ENCODE measurements at regions not wholly inside any gene's neighbourhood (a gene's known extent, or its start where the extent isn't known, plus 50 kb on each side); places are given as distances from the start of the nearest gene placed in this dataset.
A peak's percentile ranks its signal among the peaks of the same experiment; 100 is the strongest.

- Histone ChIP-seq H3K4ac (ENCODE audit: low read length) (no peak overlapping the region), H4K8ac (ENCODE audit: low read depth, low read length) (no peak overlapping the region), H3K4me2 (ENCODE audit: insufficient read depth, low read length, poor library complexity, severe bottlenecking) (no peak overlapping the region), H2BK5ac (ENCODE audit: low read length) (no peak overlapping the region), H2BK120ac (ENCODE audit: low read depth, low read length) (no peak overlapping the region), H3K23ac (ENCODE audit: low read depth, low read length, poor library complexity) (no peak overlapping the region), H3K79me1 (ENCODE audit: low read depth, low read length) (no peaks in the 10 kb centered on the region), H3K27ac (replicated peaks; ENCODE audit: low read length) (no peak overlapping the region), H2BK12ac (ENCODE audit: low read length) (no peak overlapping the region), H3K18ac (ENCODE audit: low read length) (no peak overlapping the region), H3K27me3 (ENCODE audit: control insufficient read depth in 3 of 3, insufficient read depth in 3 of 3, low read depth in 1 of 3, low read length in 3 of 3) (no peaks in the 10 kb centered on the region), H3K36me3 (replicated peaks in 1 of 2; ENCODE audit: control insufficient read depth in 2 of 2, insufficient read depth in 2 of 2, low read length in 2 of 2) (no peaks in the 10 kb centered on the region), H3K4me1 (ENCODE audit: control insufficient read depth in 2 of 2, insufficient read depth in 1 of 2, low read depth in 1 of 2, low read length in 2 of 2) (peaks cover 3 to 37% of the 10 kb centered on the region in 2 donors), H2AK5ac (ENCODE audit: low read depth, low read length) (no peak overlapping the region), H2AFZ (ENCODE audit: low read length) (no peak overlapping the region), H3K14ac (ENCODE audit: low read length) (no peak overlapping the region), H3K9me3 (replicated peaks in 1 of 2; ENCODE audit: control insufficient read depth in 2 of 2, insufficient read depth in 1 of 2, low read depth in 1 of 2, low read length in 2 of 2) (no peaks in the 10 kb centered on the region), H3K9ac (ENCODE audit: low read depth, low read length, poor library complexity) (no peak overlapping the region), H3K4me3 (ENCODE audit: low read length in 2 of 2) (no peak overlapping the region), H4K91ac (ENCODE audit: low read depth, low read length, poor library complexity) (no peak overlapping the region), H2BK15ac (ENCODE audit: low read length) (no peak overlapping the region)
- WGBS, 2 donors (ENCODE audit: extremely low coverage in 2 of 2, insufficient read length in 2 of 2, insufficient replicate concordance in 1 of 2), result no CpG with 5 or more reads among the region's 1 CpG
- no peak for DNase-seq (ENCODE audit: low spot score)
These were observed 423.5 kb downstream of the TUSC7 start for GRCh38 chr3:117133066-117133465.

GRCh38 chr3:117135207-117135606 lies 425.6 kb downstream of the TUSC7 start:
- Histone ChIP-seq H2BK5ac (ENCODE audit: low read length) (no peak overlapping the region), H3K4ac (ENCODE audit: low read length) (no peak overlapping the region)

GRCh38 chr3:117136003-117136402 lies 426.4 kb downstream of the TUSC7 start:
- WGBS, 2 donors (ENCODE audit: extremely low coverage in 2 of 2, insufficient read length in 2 of 2, insufficient replicate concordance in 1 of 2), result no CpG with 5 or more reads among the region's 1 CpG

More at GRCh38 chr3:117135207-117135606, 425.6 kb downstream of the TUSC7 start:
- Histone ChIP-seq H3K9me3 (replicated peaks in 1 of 2; ENCODE audit: control insufficient read depth in 2 of 2, insufficient read depth in 1 of 2, low read depth in 1 of 2, low read length in 2 of 2) (no peaks in the 10 kb centered on the region), H3K4me2 (ENCODE audit: insufficient read depth, low read length, poor library complexity, severe bottlenecking) (no peak overlapping the region), H2AFZ (ENCODE audit: low read length) (no peak overlapping the region), H4K8ac (ENCODE audit: low read depth, low read length) (no peak overlapping the region), H3K9ac (ENCODE audit: low read depth, low read length, poor library complexity) (no peak overlapping the region), H3K23ac (ENCODE audit: low read depth, low read length, poor library complexity) (no peak overlapping the region), H3K18ac (ENCODE audit: low read length) (no peak overlapping the region), H3K79me1 (ENCODE audit: low read depth, low read length) (no peaks in the 10 kb centered on the region), H3K36me3 (replicated peaks in 1 of 2; ENCODE audit: control insufficient read depth in 2 of 2, insufficient read depth in 2 of 2, low read length in 2 of 2) (no peaks in the 10 kb centered on the region), H3K4me3 (ENCODE audit: low read length in 2 of 2) (no peak overlapping the region), H4K91ac (ENCODE audit: low read depth, low read length, poor library complexity) (no peak overlapping the region), H3K14ac (ENCODE audit: low read length) (no peak overlapping the region), H2BK12ac (ENCODE audit: low read length) (no peak overlapping the region), H2BK15ac (ENCODE audit: low read length) (no peak overlapping the region), H3K4me1 (ENCODE audit: control insufficient read depth in 2 of 2, insufficient read depth in 1 of 2, low read depth in 1 of 2, low read length in 2 of 2) (peaks cover 3 to 35% of the 10 kb centered on the region in 2 donors), H2BK120ac (ENCODE audit: low read depth, low read length) (no peak overlapping the region), H2AK5ac (ENCODE audit: low read depth, low read length) (no peak overlapping the region), H3K27me3 (ENCODE audit: control insufficient read depth in 3 of 3, insufficient read depth in 3 of 3, low read depth in 1 of 3, low read length in 3 of 3) (no peaks in the 10 kb centered on the region), H3K27ac (replicated peaks; ENCODE audit: low read length) (no peak overlapping the region)
- DNase-seq (ENCODE audit: low spot score), result no peak

GRCh38 chr3:117137065-117137464 lies 427.5 kb downstream of the TUSC7 start:
- Histone ChIP-seq H3K4me3 (ENCODE audit: low read length in 2 of 2) (no peak overlapping the region), H2AK5ac (ENCODE audit: low read depth, low read length) (no peak overlapping the region), H3K27ac (replicated peaks; ENCODE audit: low read length) (no peak overlapping the region), H3K23ac (ENCODE audit: low read depth, low read length, poor library complexity) (no peak overlapping the region), H4K8ac (ENCODE audit: low read depth, low read length) (no peak overlapping the region), H3K27me3 (ENCODE audit: control insufficient read depth in 3 of 3, insufficient read depth in 3 of 3, low read depth in 1 of 3, low read length in 3 of 3) (no peaks in the 10 kb centered on the region), H3K4me2 (ENCODE audit: insufficient read depth, low read length, poor library complexity, severe bottlenecking) (no peak overlapping the region), H3K14ac (ENCODE audit: low read length) (no peak overlapping the region), H3K9ac (ENCODE audit: low read depth, low read length, poor library complexity) (no peak overlapping the region), H3K9me3 (replicated peaks in 1 of 2; ENCODE audit: control insufficient read depth in 2 of 2, insufficient read depth in 1 of 2, low read depth in 1 of 2, low read length in 2 of 2) (no peaks in the 10 kb centered on the region), H2BK12ac (ENCODE audit: low read length) (no peak overlapping the region), H2AFZ (ENCODE audit: low read length) (peak overlapping the region; percentile 81), H3K4ac (ENCODE audit: low read length) (no peak overlapping the region), H3K36me3 (replicated peaks in 1 of 2; ENCODE audit: control insufficient read depth in 2 of 2, insufficient read depth in 2 of 2, low read length in 2 of 2) (no peaks in the 10 kb centered on the region), H3K4me1 (ENCODE audit: control insufficient read depth in 2 of 2, insufficient read depth in 1 of 2, low read depth in 1 of 2, low read length in 2 of 2) (peaks cover under 1 to 30% of the 10 kb centered on the region in 2 donors), H3K79me1 (ENCODE audit: low read depth, low read length) (no peaks in the 10 kb centered on the region), H4K91ac (ENCODE audit: low read depth, low read length, poor library complexity) (no peak overlapping the region), H2BK15ac (ENCODE audit: low read length) (no peak overlapping the region), H2BK5ac (ENCODE audit: low read length) (no peak overlapping the region), H3K18ac (ENCODE audit: low read length) (no peak overlapping the region), H2BK120ac (ENCODE audit: low read depth, low read length) (no peak overlapping the region)
- no peak for DNase-seq (ENCODE audit: low spot score)
- WGBS, 2 donors (ENCODE audit: extremely low coverage in 2 of 2, insufficient read length in 2 of 2, insufficient replicate concordance in 1 of 2), result no CpG with 5 or more reads among the region's 1 CpG

More at GRCh38 chr3:117136003-117136402, 426.4 kb downstream of the TUSC7 start:
- no peak overlapping the region for H3K18ac ChIP-seq (ENCODE audit: low read length)
- H3K14ac ChIP-seq (ENCODE audit: low read length), result no peak overlapping the region
- H4K8ac ChIP-seq (ENCODE audit: low read depth, low read length), result no peak overlapping the region
- H4K91ac ChIP-seq (ENCODE audit: low read depth, low read length, poor library complexity), result no peak overlapping the region
- no peak overlapping the region for H2BK15ac ChIP-seq (ENCODE audit: low read length)
- H3K36me3 ChIP-seq (replicated peaks in 1 of 2; ENCODE audit: control insufficient read depth in 2 of 2, insufficient read depth in 2 of 2, low read length in 2 of 2), result no peaks in the 10 kb centered on the region
- no peak overlapping the region for H2BK120ac ChIP-seq (ENCODE audit: low read depth, low read length)
- no peak overlapping the region for H3K4me3 ChIP-seq (ENCODE audit: low read length in 2 of 2)
- H3K27me3 ChIP-seq (ENCODE audit: control insufficient read depth in 3 of 3, insufficient read depth in 3 of 3, low read depth in 1 of 3, low read length in 3 of 3), result no peaks in the 10 kb centered on the region
- peaks cover 3 to 33% of the 10 kb centered on the region in 2 donors for H3K4me1 ChIP-seq (ENCODE audit: control insufficient read depth in 2 of 2, insufficient read depth in 1 of 2, low read depth in 1 of 2, low read length in 2 of 2)
- no peak overlapping the region for H2AK5ac ChIP-seq (ENCODE audit: low read depth, low read length)
- no peak overlapping the region for H3K27ac ChIP-seq (replicated peaks; ENCODE audit: low read length)
- H3K4ac ChIP-seq (ENCODE audit: low read length), result no peak overlapping the region
- H3K9ac ChIP-seq (ENCODE audit: low read depth, low read length, poor library complexity), result no peak overlapping the region
- no peak for DNase-seq (ENCODE audit: low spot score)
- no peak overlapping the region for H2AFZ ChIP-seq (ENCODE audit: low read length)
- H3K9me3 ChIP-seq (replicated peaks in 1 of 2; ENCODE audit: control insufficient read depth in 2 of 2, insufficient read depth in 1 of 2, low read depth in 1 of 2, low read length in 2 of 2), result no peaks in the 10 kb centered on the region
- H3K23ac ChIP-seq (ENCODE audit: low read depth, low read length, poor library complexity), result no peak overlapping the region
- no peak overlapping the region for H2BK12ac ChIP-seq (ENCODE audit: low read length)
- no peak overlapping the region for H3K4me2 ChIP-seq (ENCODE audit: insufficient read depth, low read length, poor library complexity, severe bottlenecking)
- H2BK5ac ChIP-seq (ENCODE audit: low read length), result no peak overlapping the region
- H3K79me1 ChIP-seq (ENCODE audit: low read depth, low read length), result no peaks in the 10 kb centered on the region

Measured in neuronal stem cell (in vitro differentiated cells).